ENCODE measurements at regions not wholly inside any gene's neighbourhood (a gene's known extent, or its start where the extent isn't known, plus 50 kb on each side); places are given as distances from the start of the nearest gene placed in this dataset.
A peak's percentile ranks its signal among the peaks of the same experiment; 100 is the strongest.
"Not testable (repeated sequence)": the region's sequence is repeated elsewhere in the genome, so short reads cannot be mapped to it uniquely, and the experiment has no call there.

- no peak for DNase-seq
These were observed 99.8 kb downstream of the ARRDC3 start for GRCh38 chr5:91283326-91283725.

- no peak for DNase-seq
These were observed 100.9 kb downstream of the ARRDC3 start for GRCh38 chr5:91282210-91282609.

- no peak for DNase-seq
These were observed 101.7 kb downstream of the ARRDC3 start for GRCh38 chr5:91281401-91281800.

GRCh38 chr5:91280362-91281269 is 102.5 kb downstream of the ARRDC3 start:
- DNase-seq = peak; percentile 97

GRCh38 chr5:91277840-91278239 is 105.3 kb downstream of the ARRDC3 start:
- no peak for DNase-seq

- no peak for DNase-seq
These were observed 106.0 kb downstream of the ARRDC3 start for GRCh38 chr5:91277093-91277626.

GRCh38 chr5:91272858-91273257 is 110.3 kb downstream of the ARRDC3 start:
- DNase-seq = no peak

GRCh38 chr5:91271999-91272398 is 111.1 kb downstream of the ARRDC3 start:
- no peak for DNase-seq

- no peak for DNase-seq
These were observed 113.9 kb downstream of the ARRDC3 start for GRCh38 chr5:91269198-91269597.

- no peak for DNase-seq
These were observed 116.9 kb downstream of the ARRDC3 start for GRCh38 chr5:91266184-91266705.

GRCh38 chr5:91264311-91265051 is 118.6 kb downstream of the ARRDC3 start:
- DNase-seq = no peak

GRCh38 chr5:91263898-91264297 is 119.2 kb downstream of the ARRDC3 start:
- DNase-seq = no peak

GRCh38 chr5:91257301-91257700 is 125.8 kb downstream of the ARRDC3 start:
- no peak for DNase-seq

GRCh38 chr5:91256142-91256524 is 127.0 kb downstream of the ARRDC3 start:
- no peak for DNase-seq

GRCh38 chr5:91255396-91256141 is 127.5 kb downstream of the ARRDC3 start:
- no peak for DNase-seq

- DNase-seq = no peak
These were observed 130.2 kb downstream of the ARRDC3 start for GRCh38 chr5:91252916-91253315.

- DNase-seq = no peak
These were observed 137.2 kb downstream of the ARRDC3 start for GRCh38 chr5:91245871-91246270.

GRCh38 chr5:91245074-91245452 is 138.1 kb downstream of the ARRDC3 start:
- DNase-seq = no peak

GRCh38 chr5:91244380-91245073 is 138.6 kb downstream of the ARRDC3 start:
- no peak for DNase-seq

- no peak for DNase-seq
These were observed 139.3 kb downstream of the ARRDC3 start for GRCh38 chr5:91243852-91244251.

GRCh38 chr5:91243286-91243685 is 139.8 kb downstream of the ARRDC3 start:
- no peak for DNase-seq

- DNase-seq = not testable (repeated sequence)
These were observed 141.7 kb downstream of the ARRDC3 start for GRCh38 chr5:91241460-91241859.
